PC-9 (cell line): ENCODE measurements at regions not wholly inside any gene's neighbourhood (a gene's known extent, or its start where the extent isn't known, plus 50 kb on each side); places are given as distances from the start of the nearest gene placed in this dataset.

Experiments
- EZH2 ChIP-seq: fragments of 200-600 bp; sonication (generic); IDR thresholded peaks from 2 replicates; pipeline ENCODE4 v1.8.0; 2017; ENCODE audit warnings: antibody characterized with exemption, low read depth
- TF ChIP-seq, protein P1 (sequence below): fragments of 200-600 bp; sonication (generic); conservative IDR thresholded peaks from 2 replicates; pipeline ENCODE4 v1.6.1; 2017; ENCODE audit warnings: mixed run types, antibody characterized with exemption, mild to moderate bottlenecking, moderate library complexity

DNA sequence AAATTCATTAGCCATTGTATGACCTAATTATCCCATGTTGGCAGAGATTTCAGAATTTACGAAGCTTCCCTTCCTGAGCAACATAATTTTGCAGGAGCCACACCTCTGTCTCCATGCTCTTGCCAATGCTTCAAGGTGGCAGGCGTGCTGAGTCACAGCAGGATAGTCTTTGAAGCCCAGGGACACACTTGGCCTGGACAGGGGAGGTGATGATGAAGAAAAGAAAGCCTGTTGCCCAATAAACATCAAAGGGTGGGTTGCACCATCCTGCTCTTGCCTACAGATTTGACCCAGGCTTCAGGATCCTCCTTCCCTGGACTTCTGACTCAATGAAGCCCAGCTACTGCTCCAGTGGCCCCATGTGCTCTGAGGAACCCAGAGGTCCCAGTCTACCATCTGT, 117.1 kb downstream of the MINAR1 start:
- TF ChIP-seq, protein P1, sequence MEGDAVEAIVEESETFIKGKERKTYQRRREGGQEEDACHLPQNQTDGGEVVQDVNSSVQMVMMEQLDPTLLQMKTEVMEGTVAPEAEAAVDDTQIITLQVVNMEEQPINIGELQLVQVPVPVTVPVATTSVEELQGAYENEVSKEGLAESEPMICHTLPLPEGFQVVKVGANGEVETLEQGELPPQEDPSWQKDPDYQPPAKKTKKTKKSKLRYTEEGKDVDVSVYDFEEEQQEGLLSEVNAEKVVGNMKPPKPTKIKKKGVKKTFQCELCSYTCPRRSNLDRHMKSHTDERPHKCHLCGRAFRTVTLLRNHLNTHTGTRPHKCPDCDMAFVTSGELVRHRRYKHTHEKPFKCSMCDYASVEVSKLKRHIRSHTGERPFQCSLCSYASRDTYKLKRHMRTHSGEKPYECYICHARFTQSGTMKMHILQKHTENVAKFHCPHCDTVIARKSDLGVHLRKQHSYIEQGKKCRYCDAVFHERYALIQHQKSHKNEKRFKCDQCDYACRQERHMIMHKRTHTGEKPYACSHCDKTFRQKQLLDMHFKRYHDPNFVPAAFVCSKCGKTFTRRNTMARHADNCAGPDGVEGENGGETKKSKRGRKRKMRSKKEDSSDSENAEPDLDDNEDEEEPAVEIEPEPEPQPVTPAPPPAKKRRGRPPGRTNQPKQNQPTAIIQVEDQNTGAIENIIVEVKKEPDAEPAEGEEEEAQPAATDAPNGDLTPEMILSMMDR: no peak
- TF ChIP-seq EZH2: no peak
